ENCODE measurements at regions not wholly inside any gene's neighbourhood (a gene's known extent, or its start where the extent isn't known, plus 50 kb on each side); places are given as distances from the start of the nearest gene placed in this dataset.
"Not testable (repeated sequence)": the region's sequence is repeated elsewhere in the genome, so short reads cannot be mapped to it uniquely, and the experiment has no call there.

- DNase-seq (ENCODE audit: extremely low read depth, low read depth) = not testable (repeated sequence)
Measured at GRCh38 chr1:149635290-149635899, 51.7 kb downstream of the PPIAL4C start.

DNA sequence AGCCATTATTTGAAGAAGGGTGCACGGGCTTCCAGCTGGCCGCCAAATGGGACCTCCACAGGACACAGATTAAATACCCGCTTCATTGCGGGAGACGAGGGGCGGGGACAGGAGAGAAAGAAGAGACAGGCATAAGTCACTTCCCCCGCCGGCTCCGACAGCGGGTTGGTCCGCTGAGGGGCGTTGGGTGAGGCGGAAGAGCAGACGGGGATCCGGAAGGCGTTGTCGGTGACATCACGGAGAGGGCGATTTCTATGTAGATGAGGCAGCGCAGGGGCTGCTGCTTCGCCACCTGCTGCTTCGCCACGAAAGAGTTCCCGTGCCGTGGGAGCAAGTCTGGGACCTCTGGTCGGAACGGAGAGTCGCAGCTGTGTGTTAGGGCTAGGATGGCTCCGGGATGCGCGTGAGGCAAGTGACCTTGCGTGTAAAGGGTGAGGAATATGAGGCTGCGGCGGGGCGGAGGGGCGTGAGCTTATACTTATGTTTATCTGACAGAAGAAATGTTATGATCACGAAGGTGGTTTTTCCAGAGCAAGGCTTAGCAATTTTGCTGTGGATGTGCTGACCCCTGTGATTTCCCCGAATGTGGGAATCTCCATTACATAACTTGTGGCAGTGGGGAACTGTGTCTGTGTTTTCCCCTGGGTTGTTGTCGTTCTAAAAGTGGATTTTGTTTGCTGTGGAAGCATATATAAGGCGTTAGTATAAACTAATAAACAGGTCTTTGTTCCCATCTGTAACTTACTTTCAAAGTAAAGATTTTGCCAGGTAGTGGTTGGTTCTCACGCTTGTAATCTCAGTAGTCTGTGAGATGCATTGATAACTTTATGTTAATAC lies 52.9 kb downstream of the PPIAL4C start:
- DNase-seq (ENCODE audit: extremely low read depth, low read depth) = peak; percentile 7

GRCh38 chr1:149638481-149638880 lies 54.8 kb downstream of the PPIAL4C start:
- DNase-seq (ENCODE audit: extremely low read depth, low read depth) = not testable (repeated sequence)

DNA sequence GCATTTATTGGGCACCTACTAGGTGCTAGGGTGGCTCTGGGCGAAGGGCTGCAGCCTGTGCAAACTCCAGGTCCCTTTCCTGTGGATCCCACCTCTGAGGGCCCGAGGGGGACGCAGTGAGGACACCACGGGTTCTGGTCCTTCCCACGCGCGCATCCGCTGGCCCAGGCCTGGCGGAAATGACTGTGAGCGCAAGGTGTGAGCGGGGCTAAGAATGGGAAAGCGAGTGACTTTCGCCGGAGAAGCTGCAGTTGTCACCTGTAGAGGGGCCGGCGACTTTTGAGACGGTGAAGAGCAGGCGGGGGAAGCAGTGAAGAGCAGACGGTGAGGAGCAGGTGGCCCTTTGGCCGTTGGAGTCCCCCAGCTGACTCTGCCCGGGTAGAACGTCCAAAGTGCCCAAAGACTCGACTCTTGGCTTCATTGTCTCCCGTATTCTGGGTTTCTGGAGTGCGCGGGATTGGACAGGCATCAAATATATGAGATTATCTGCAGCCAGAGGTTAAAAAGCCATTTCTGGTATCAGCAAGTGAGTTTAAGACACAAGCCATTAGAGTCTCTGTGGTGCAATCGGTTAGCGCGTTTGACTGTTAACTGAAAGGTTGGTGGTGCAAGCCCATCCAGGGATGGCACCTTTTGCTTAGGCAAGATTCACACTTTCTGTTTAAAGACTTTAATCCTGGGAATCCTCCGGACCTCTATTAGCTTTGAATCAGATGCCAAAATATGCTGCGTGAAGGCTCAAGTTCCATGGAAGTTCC lies 55.4 kb downstream of the PPIAL4C start:
- DNase-seq (ENCODE audit: extremely low read depth, low read depth) = not testable (repeated sequence)

DNA sequence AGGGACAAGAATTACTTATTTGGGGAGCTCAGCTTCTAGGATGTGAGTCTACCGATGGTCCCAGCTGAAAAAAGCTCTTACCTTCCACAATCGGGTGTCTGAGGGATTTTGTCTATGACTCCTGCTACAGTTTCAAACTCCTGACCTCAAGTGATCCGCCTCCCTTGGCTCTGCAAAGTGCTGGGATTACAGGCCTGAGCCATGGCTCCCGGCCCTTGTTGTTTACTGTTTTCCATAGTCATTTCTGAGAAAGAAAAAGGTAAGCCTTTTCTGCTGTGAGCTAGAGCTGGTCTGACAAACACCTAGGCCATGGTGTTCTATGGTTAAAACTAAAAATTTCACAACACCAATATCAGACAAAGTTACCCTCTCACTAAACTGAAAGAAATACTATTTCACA lies 57.5 kb downstream of the PPIAL4C start:
- DNase-seq (ENCODE audit: extremely low read depth, low read depth) = not testable (repeated sequence)

GRCh38 chr1:149644818-149645217 lies 61.2 kb downstream of the PPIAL4C start:
- DNase-seq (ENCODE audit: extremely low read depth, low read depth) = not testable (repeated sequence)

- DNase-seq (ENCODE audit: extremely low read depth, low read depth) = not testable (repeated sequence)
Measured at GRCh38 chr1:149646360-149647017, 62.8 kb downstream of the PPIAL4C start.

GRCh38 chr1:149647018-149647373 lies 63.3 kb downstream of the PPIAL4C start:
- DNase-seq (ENCODE audit: extremely low read depth, low read depth) = not testable (repeated sequence)

DNA sequence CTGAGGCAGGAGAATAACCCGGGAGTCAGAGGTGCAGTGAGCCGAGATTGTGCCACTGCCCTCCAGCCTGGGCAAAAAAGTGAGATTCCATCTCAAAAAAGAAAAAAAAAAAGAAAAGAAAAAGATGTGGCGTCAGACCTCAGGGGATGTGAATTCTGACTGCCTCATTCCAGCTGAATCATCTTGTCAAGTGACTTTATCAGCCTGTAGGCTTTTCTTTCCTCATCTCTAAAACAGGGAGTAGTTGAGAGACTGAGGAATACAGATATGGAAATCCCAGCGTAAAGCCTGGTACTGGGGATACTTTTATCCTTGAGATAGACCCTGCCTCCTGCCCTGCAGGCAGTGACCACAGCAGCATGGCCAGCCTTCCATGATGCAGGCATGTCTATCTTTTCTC lies 74.1 kb downstream of the PPIAL4C start:
- DNase-seq (ENCODE audit: extremely low read depth, low read depth) = not testable (repeated sequence)

DNA sequence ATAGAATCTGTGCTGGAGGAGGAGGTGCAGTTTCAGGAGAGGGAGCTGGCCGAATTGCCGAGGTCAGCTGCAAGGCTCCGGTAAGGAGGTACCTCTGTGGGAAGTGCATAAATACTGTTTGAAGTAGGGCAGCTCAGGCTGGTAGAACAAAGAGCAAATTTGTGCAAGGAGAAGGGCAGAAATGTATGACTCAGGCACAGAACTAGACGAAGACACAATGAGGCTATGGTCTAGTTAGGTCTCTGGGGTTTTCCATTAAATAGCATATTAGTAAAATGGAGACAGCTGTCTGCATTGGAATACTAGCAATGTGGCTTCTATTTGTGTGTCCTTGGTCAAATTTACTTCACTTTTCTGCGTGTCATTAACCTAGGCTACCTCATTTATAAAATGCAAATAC lies 74.5 kb downstream of the PPIAL4C start:
- not testable (repeated sequence) for DNase-seq (ENCODE audit: extremely low read depth, low read depth)

GRCh38 chr1:149664624-149665023 lies 81.0 kb downstream of the PPIAL4C start:
- not testable (repeated sequence) for DNase-seq (ENCODE audit: extremely low read depth, low read depth)

DNA sequence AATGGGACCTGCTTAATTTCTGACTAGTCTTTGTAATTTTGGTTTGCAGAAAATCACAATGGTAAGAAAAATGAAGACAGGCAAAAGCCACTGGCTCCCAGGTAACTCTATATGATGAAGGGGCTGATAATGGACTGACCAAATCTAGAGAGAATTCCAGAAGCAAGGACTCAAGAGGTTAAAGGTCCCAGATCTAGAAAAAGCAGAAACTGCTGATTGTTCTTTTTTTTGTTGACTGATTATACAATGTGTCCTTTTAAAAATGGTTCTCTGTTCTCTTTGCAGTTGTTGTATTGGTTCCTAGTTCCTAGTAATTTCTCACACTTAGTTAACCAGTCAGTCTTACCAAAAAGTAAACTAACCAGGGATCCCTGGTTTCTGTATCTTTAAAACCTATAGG lies 81.4 kb downstream of the PPIAL4C start:
- not testable (repeated sequence) for DNase-seq (ENCODE audit: extremely low read depth, low read depth)

GRCh38 chr1:149665528-149665927 lies 81.9 kb downstream of the PPIAL4C start:
- DNase-seq (ENCODE audit: extremely low read depth, low read depth) = not testable (repeated sequence)

DNA sequence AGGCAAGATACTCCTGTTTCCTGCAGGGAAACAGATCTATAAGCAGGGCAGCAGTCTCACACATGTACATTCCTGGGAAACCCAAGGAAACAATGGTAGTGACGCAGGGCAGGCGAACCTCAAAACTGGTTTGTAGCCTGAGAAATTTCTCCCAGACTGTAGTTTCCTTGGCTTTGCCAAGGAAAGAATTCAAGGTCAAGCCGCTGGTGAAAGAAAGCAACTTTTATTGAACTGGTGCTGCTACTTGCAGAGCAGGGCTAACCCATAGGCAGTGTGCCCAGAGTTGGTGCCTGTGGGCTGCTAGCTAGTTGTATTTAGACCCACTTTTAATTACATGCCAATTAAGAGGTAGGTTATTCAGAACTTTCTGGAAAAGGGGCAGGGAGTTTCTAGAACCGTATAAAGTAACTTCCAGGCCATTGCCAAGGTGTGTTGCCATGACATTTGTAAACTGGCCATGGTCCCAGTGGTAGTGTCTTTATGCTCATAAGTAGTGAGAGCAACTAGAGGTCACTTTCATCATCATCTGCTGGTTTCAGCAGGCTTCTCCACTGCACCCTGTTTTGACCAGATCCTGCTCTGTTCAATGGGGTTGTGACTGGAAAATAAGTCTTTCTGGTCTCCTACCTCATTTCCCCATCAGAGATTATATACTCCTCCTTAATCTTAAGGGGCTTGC lies 89.7 kb downstream of the PPIAL4C start:
- not testable (repeated sequence) for DNase-seq (ENCODE audit: extremely low read depth, low read depth)

DNA sequence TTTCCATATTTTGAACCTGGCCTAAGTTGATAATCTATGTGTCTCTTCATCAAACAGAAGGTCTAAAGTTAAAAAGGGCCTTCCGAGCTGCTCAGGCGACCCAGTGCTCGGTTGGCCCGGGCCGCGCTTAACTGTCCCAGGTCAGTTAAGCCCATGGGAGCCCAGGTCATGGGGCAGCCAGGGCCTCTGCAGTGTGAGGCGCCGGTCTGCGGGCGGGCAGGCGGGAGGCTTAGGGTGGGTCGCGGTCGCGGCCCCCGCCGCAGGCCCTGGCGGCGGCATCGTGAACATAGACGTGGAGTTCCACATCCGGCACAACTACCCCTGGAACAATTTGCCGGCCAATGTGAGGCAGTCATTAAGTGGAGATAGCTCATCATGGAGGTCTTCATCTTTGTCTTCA lies 91.3 kb downstream of the PPIAL4C start:
- not testable (repeated sequence) for DNase-seq (ENCODE audit: extremely low read depth, low read depth)

DNA sequence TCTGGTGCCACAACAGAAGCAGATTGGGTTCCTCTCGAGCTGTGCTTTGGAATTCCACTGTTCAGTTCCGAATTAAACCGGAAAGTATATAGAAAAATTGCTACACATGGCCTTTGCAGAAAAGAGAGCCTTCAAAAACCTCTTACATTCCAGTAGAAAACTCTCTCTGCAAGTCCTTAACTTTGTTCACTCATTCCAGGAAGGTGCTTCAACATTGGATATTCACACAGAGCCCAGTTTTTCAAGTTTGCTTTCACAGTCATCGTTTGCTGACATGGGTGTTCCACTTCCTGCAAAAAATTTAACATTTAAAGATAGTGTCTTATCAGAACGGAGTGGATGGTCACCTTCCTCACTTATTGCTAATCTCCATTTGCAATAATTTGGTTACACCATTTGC lies 93.7 kb downstream of the PPIAL4C start:
- DNase-seq (ENCODE audit: extremely low read depth, low read depth) = not testable (repeated sequence)

GRCh38 chr1:149686593-149687238 lies 95.8 kb upstream of the FCGR1A start:
- not testable (repeated sequence) for DNase-seq (ENCODE audit: extremely low read depth, low read depth)

DNA sequence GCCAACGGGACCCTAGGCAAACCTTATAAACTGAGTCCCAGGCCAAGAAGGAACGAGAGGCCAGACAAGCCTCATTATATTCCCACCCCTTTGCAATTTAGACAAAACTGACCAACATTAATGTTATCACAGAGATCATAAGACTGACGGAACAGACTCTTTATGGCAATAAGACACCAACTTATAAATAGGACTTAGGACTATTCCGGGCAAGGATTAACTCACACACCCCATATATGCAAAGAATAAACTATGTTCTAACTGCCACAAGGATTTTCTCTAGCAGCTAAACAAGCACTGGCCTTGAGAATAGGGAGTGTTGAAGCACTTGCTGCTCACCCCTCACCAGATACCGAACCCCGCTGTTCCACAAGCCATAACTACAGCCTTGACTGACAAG lies 91.1 kb upstream of the FCGR1A start:
- DNase-seq (ENCODE audit: extremely low read depth, low read depth) = not testable (repeated sequence)

- not testable (repeated sequence) for DNase-seq (ENCODE audit: extremely low read depth, low read depth)
Measured at GRCh38 chr1:149692804-149693539, 89.5 kb upstream of the FCGR1A start.
